Adrenal gland (tissue), 5 donors: ENCODE measurements at regions not wholly inside any gene's neighbourhood (a gene's known extent, or its start where the extent isn't known, plus 50 kb on each side); places are given as distances from the start of the nearest gene placed in this dataset.

Source experiments
- POLR2A ChIP-seq, 2 donors: fragments of 450-650 bp; IDR thresholded peaks; one replicate each; pipeline ENCODE4 v1.6.1; 2017; ENCODE audit warnings: antibody characterized with exemption in 2 of 2, mild to moderate bottlenecking in 2 of 2, moderate library complexity in 1 of 2
- TF ChIP-seq, protein P1 (sequence below), 6 experiments: fragments of 450-650 bp in 4 of 6; fragments of 200-600 bp in 2 of 6; sonication (generic) in 1 of 6; IDR thresholded peaks; 1 replicate in 5 of 6; 2 replicates in 1 of 6; pipeline versions ENCODE4 v1.5.1 to v1.8.0; 2016 to 2021; ENCODE audit warnings: antibody characterized with exemption in 6 of 6, mild to moderate bottlenecking in 2 of 6, moderate library complexity in 1 of 6
- donor health status: DM: no; HTN: no; CAD: no.

- TF ChIP-seq POLR2A (IDR thresholded peaks at IDR 0.05) = no peak
- TF ChIP-seq, protein P1, sequence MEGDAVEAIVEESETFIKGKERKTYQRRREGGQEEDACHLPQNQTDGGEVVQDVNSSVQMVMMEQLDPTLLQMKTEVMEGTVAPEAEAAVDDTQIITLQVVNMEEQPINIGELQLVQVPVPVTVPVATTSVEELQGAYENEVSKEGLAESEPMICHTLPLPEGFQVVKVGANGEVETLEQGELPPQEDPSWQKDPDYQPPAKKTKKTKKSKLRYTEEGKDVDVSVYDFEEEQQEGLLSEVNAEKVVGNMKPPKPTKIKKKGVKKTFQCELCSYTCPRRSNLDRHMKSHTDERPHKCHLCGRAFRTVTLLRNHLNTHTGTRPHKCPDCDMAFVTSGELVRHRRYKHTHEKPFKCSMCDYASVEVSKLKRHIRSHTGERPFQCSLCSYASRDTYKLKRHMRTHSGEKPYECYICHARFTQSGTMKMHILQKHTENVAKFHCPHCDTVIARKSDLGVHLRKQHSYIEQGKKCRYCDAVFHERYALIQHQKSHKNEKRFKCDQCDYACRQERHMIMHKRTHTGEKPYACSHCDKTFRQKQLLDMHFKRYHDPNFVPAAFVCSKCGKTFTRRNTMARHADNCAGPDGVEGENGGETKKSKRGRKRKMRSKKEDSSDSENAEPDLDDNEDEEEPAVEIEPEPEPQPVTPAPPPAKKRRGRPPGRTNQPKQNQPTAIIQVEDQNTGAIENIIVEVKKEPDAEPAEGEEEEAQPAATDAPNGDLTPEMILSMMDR (IDR thresholded peaks at IDR 0.05) = no peak
Observed at GRCh38 chr5:33046091-33046490, 335.0 kb downstream of the NPR3 start.
